ENCODE measurements at regions not wholly inside any gene's neighbourhood (a gene's known extent, or its start where the extent isn't known, plus 50 kb on each side); places are given as distances from the start of the nearest gene placed in this dataset.

DNA sequence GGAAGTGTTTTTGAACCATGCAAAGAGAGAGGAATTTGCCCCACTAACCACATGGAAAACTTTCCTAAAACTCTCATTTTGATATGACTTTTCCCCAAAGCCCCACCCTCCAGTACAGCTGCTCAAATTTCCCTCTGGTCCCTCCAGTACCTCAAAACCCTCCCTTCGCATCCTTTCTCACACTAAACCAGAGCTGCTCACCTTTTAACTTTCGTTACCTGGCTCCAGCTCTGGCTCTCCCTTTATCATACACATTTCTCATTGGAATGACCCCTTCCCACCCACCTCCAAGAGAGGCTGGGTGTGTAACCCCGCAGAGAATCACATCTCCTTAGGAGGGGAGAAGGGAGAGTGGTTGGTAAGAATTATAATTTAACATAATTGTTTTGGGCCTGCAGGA lies 86.8 kb upstream of the NDUFV2 start:
- TF ChIP-seq, protein P1, sequence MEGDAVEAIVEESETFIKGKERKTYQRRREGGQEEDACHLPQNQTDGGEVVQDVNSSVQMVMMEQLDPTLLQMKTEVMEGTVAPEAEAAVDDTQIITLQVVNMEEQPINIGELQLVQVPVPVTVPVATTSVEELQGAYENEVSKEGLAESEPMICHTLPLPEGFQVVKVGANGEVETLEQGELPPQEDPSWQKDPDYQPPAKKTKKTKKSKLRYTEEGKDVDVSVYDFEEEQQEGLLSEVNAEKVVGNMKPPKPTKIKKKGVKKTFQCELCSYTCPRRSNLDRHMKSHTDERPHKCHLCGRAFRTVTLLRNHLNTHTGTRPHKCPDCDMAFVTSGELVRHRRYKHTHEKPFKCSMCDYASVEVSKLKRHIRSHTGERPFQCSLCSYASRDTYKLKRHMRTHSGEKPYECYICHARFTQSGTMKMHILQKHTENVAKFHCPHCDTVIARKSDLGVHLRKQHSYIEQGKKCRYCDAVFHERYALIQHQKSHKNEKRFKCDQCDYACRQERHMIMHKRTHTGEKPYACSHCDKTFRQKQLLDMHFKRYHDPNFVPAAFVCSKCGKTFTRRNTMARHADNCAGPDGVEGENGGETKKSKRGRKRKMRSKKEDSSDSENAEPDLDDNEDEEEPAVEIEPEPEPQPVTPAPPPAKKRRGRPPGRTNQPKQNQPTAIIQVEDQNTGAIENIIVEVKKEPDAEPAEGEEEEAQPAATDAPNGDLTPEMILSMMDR (IDR thresholded peaks at IDR 0.05): no peak
- TF ChIP-seq POLR2A (IDR thresholded peaks at IDR 0.05): no peak
- TF ChIP-seq EP300 (IDR thresholded peaks at IDR 0.05): no peak
- TF ChIP-seq POLR2AphosphoS5 (IDR thresholded peaks at IDR 0.05): no peak

Measured in suprapubic skin (tissue), 4 donors.